Esophagus mucosa (tissue), 1 donor: ENCODE measurements at regions not wholly inside any gene's neighbourhood (a gene's known extent, or its start where the extent isn't known, plus 50 kb on each side); places are given as distances from the start of the nearest gene placed in this dataset.
"Not testable (repeated sequence)": the region's sequence is repeated elsewhere in the genome, so short reads cannot be mapped to it uniquely, and the experiment has no call there.

Source experiments
- ATAC-seq: fragments of 200-7000 bp; cut with Tn5 transposase; one replicate; pipeline ENCODE4 v1.9.1; 2020
- donor health status: DM: yes; HTN: yes; CAD: no.

GRCh38 chr3:80445053-80445452 is 677.3 kb upstream of the ROBO1 start:
- no peak for ATAC-seq

- ATAC-seq, result no peak
Measured at GRCh38 chr3:80439490-80439889, 671.7 kb upstream of the ROBO1 start.

GRCh38 chr3:80434366-80434765 is 666.6 kb upstream of the ROBO1 start:
- no peak for ATAC-seq

- ATAC-seq, result no peak
Measured at GRCh38 chr3:80424951-80425350, 657.2 kb upstream of the ROBO1 start.

GRCh38 chr3:80408030-80408721 is 640.4 kb upstream of the ROBO1 start:
- no peak for ATAC-seq

- ATAC-seq, result no peak
Measured at GRCh38 chr3:80405618-80406017, 637.8 kb upstream of the ROBO1 start.

- ATAC-seq, result no peak
Measured at GRCh38 chr3:80395023-80395422, 627.2 kb upstream of the ROBO1 start.

GRCh38 chr3:80391573-80391972 is 623.8 kb upstream of the ROBO1 start:
- no peak for ATAC-seq

GRCh38 chr3:80384811-80385210 is 617.0 kb upstream of the ROBO1 start:
- ATAC-seq, result no peak

- ATAC-seq, result no peak
Measured at GRCh38 chr3:80374423-80374822, 606.6 kb upstream of the ROBO1 start.

- no peak for ATAC-seq
Measured at GRCh38 chr3:80368616-80369015, 600.8 kb upstream of the ROBO1 start.

GRCh38 chr3:80366808-80367548 is 599.2 kb upstream of the ROBO1 start:
- no peak for ATAC-seq

- no peak for ATAC-seq
Measured at GRCh38 chr3:80357761-80358160, 590.0 kb upstream of the ROBO1 start.

GRCh38 chr3:80355144-80355543 is 587.3 kb upstream of the ROBO1 start:
- no peak for ATAC-seq

- no peak for ATAC-seq
Measured at GRCh38 chr3:80351201-80351600, 583.4 kb upstream of the ROBO1 start.

- no peak for ATAC-seq
Measured at GRCh38 chr3:80350771-80351170, 583.0 kb upstream of the ROBO1 start.

GRCh38 chr3:80338366-80338765 is 570.6 kb upstream of the ROBO1 start:
- no peak for ATAC-seq

GRCh38 chr3:80334534-80334933 is 566.7 kb upstream of the ROBO1 start:
- ATAC-seq, result no peak

- ATAC-seq, result no peak
Measured at GRCh38 chr3:80331494-80332170, 563.8 kb upstream of the ROBO1 start.

- ATAC-seq, result not testable (repeated sequence)
Measured at GRCh38 chr3:80314541-80314940, 546.7 kb upstream of the ROBO1 start.

- no peak for ATAC-seq
Measured at GRCh38 chr3:80308637-80309036, 540.8 kb upstream of the ROBO1 start.

GRCh38 chr3:80307844-80308243 is 540.0 kb upstream of the ROBO1 start:
- ATAC-seq, result no peak

- ATAC-seq, result no peak
Measured at GRCh38 chr3:80297720-80298119, 529.9 kb upstream of the ROBO1 start.

GRCh38 chr3:80285388-80285787 is 517.6 kb upstream of the ROBO1 start:
- no peak for ATAC-seq
